Right cardiac atrium (tissue), 5 donors: ENCODE measurements at regions not wholly inside any gene's neighbourhood (a gene's known extent, or its start where the extent isn't known, plus 50 kb on each side); places are given as distances from the start of the nearest gene placed in this dataset.

Source experiments
- ATAC-seq, 2 donors: fragments of 200-7000 bp; cut with Tn5 transposase; one replicate each; pipeline versions ENCODE4 v1.8.0 to v1.9.1; 2020; ENCODE audit warnings: moderate library complexity in 2 of 2, mild to moderate bottlenecking in 1 of 2
- DNase-seq, 3 donors: peaks; one replicate each; pipeline ENCODE4 v3.0.0-alpha.2; 2020
- H3K27ac ChIP-seq: one replicate; pipeline ENCODE4 v1.5.1; 2013; ENCODE audit warnings: mild to moderate bottlenecking, low read length, control low read depth, moderate library complexity
- H3K27me3 ChIP-seq: one replicate; pipeline ENCODE4 v1.6.1; 2013; ENCODE audit not compliant: control insufficient read depth, insufficient read depth
- H3K4me1 ChIP-seq: one replicate; pipeline ENCODE4 v1.6.1; 2013; ENCODE audit warnings: low read length; ENCODE audit not compliant: control insufficient read depth, insufficient read depth
- H3K4me3 ChIP-seq: one replicate; pipeline ENCODE4 v1.5.1; 2013; ENCODE audit warnings: low read length, control low read depth
- H3K9me3 ChIP-seq: one replicate; pipeline ENCODE4 v1.6.1; 2013; ENCODE audit warnings: low read length; ENCODE audit not compliant: control insufficient read depth
- WGBS: extraction: QIAGEN DNeasy Blood & Tissue Kit; methylation state at CpG from one replicate; pipeline ENCODE4 v1.1.7; 2013; 5-methylcytosine and 5-hydroxymethylcytosine counted together
- intact Hi-C, 4 donors: fragments of 100-400 bp; cut with DNase I; formaldehyde crosslinking; loops; one replicate each; pipeline versions ENCODE4 v1.11.0 to v1.14.0; 2022 to 2023
- donor health status: healthy with polysubstance abuse.
- donor health status: DM: no; HTN: yes; CAD: no.
- donor health status: DM: no; HTN: no; CAD: no.
- donor health status: DM: no; HTN: yes; CAD: no; lungs with severe emphysema.
- donor health status: DM: yes; HTN: yes; CAD: no.

GRCh38 chr22:19626042-19626587 is 88.2 kb upstream of the SEPTIN5 start:
- Histone ChIP-seq H3K27ac (no peak overlapping the region), H3K4me3 (no peak overlapping the region), H3K9me3 (no peaks in the 10 kb centered on the region), H3K4me1 (peaks cover 4% of the 10 kb centered on the region), H3K27me3 (no peaks in the 10 kb centered on the region)
- ATAC-seq (no peak), DNase-seq (no peak)
- WGBS = 67% methylated on average over 7 of the region's 7 CpGs
- intact Hi-C loops = loop anchor here in 2 of 4 donors (10.0 kb wide), 2 partner anchors 71 to 471 kb away; partner anchors contain the start of gene GSC2 (in 1 of the 2)

GRCh38 chr22:19626666-19627065 is 87.6 kb upstream of the SEPTIN5 start:
- H3K4me3 ChIP-seq = no peak overlapping the region
- intact Hi-C loops = loop anchor here in 2 of 4 donors (10.0 kb wide), 2 partner anchors 72 to 472 kb away; partner anchors contain the start of gene GSC2 (in 1 of the 2)
- no peak overlapping the region for H3K27ac ChIP-seq
- DNase-seq (no peak), ATAC-seq (no peak)
- WGBS = 76% methylated on average over 4 of the region's 4 CpGs
- no peaks in the 10 kb centered on the region for H3K27me3 ChIP-seq
- no peaks in the 10 kb centered on the region for H3K9me3 ChIP-seq
- H3K4me1 ChIP-seq = peaks cover 4% of the 10 kb centered on the region

- DNase-seq = no peak
- no peaks in the 10 kb centered on the region for H3K4me1 ChIP-seq
- no peaks in the 10 kb centered on the region for H3K27me3 ChIP-seq
- H3K27ac ChIP-seq = no peak overlapping the region
- intact Hi-C loops = loop anchor here in 2 of 4 donors (10.0 kb wide), 2 partner anchors 73 to 473 kb away; partner anchors contain the start of gene GSC2 (in 1 of the 2)
- H3K4me3 ChIP-seq = no peak overlapping the region
- ATAC-seq = no peak
- 86% methylated on average over 11 of the region's 11 CpGs for WGBS
- H3K9me3 ChIP-seq = no peaks in the 10 kb centered on the region
Observed at GRCh38 chr22:19628038-19628776, 86.1 kb upstream of the SEPTIN5 start.

GRCh38 chr22:19629331-19629719 is 85.0 kb upstream of the SEPTIN5 start:
- intact Hi-C loops = loop anchor here in 2 of 4 donors (10.0 kb wide), 2 partner anchors 75 to 475 kb away; partner anchors contain the start of gene GSC2 (in 1 of the 2)
- Histone ChIP-seq H3K4me3 (no peak overlapping the region), H3K9me3 (no peaks in the 10 kb centered on the region), H3K27ac (no peak overlapping the region), H3K27me3 (no peaks in the 10 kb centered on the region), H3K4me1 (no peaks in the 10 kb centered on the region)
- ATAC-seq (peak in 1 of 2 donors; percentile 20), DNase-seq (no peak)
- WGBS = 69% methylated on average over 12 of the region's 12 CpGs

GRCh38 chr22:19629720-19630419 is 84.4 kb upstream of the SEPTIN5 start:
- no peaks in the 10 kb centered on the region for H3K4me1 ChIP-seq
- intact Hi-C loops = loop anchor here (5.0 to 10.0 kb wide), 6 partner anchors 75 to 485 kb away; partner anchors contain the start of genes ESS2 (in 1 of the 4) and GSC2 (in 1 of the 4)
- DNase-seq (peak; percentile 69 to 88 (median 86)), ATAC-seq (peak; percentile 76 to 88)
- no peak overlapping the region for H3K27ac ChIP-seq
- H3K27me3 ChIP-seq = no peaks in the 10 kb centered on the region
- H3K9me3 ChIP-seq = no peaks in the 10 kb centered on the region
- H3K4me3 ChIP-seq = no peak overlapping the region
- WGBS = 18% methylated on average over 13 of the region's 13 CpGs

GRCh38 chr22:19630614-19631013 is 83.7 kb upstream of the SEPTIN5 start:
- DNase-seq = no peak
- Histone ChIP-seq H3K4me1 (no peaks in the 10 kb centered on the region), H3K27me3 (no peaks in the 10 kb centered on the region), H3K9me3 (no peaks in the 10 kb centered on the region), H3K4me3 (no peak overlapping the region), H3K27ac (no peak overlapping the region)
- 79% methylated on average over 5 of the region's 5 CpGs for WGBS
- intact Hi-C loops = loop anchor here (5.0 to 10.0 kb wide), 4 partner anchors 133 to 486 kb away; partner anchors contain the start of gene ESS2 (in 1 of the 4)
- no peak for ATAC-seq

- H3K27ac ChIP-seq = no peak overlapping the region
- intact Hi-C loops = loop anchor here (5.0 to 10.0 kb wide), 4 partner anchors 135 to 487 kb away; partner anchors contain the start of gene ESS2 (in 1 of the 4)
- WGBS = 52% methylated on average over 19 of the region's 19 CpGs
- ATAC-seq (peak in 1 of 2 donors; percentile 41), DNase-seq (no peak)
- no peak overlapping the region for H3K4me3 ChIP-seq
- H3K27me3 ChIP-seq = no peaks in the 10 kb centered on the region
- no peaks in the 10 kb centered on the region for H3K9me3 ChIP-seq
- H3K4me1 ChIP-seq = no peaks in the 10 kb centered on the region
Observed at GRCh38 chr22:19631899-19632667, 82.2 kb upstream of the SEPTIN5 start.

GRCh38 chr22:19632668-19633148 is 81.6 kb upstream of the SEPTIN5 start:
- WGBS = 83% methylated on average over 17 of the region's 17 CpGs
- no peak for ATAC-seq
- no peaks in the 10 kb centered on the region for H3K9me3 ChIP-seq

GRCh38 chr22:19634226-19634975 is 79.9 kb upstream of the SEPTIN5 start:
- H3K4me1 ChIP-seq = no peaks in the 10 kb centered on the region
- DNase-seq = no peak
- no peak overlapping the region for H3K27ac ChIP-seq
- 86% methylated on average over 23 of the region's 23 CpGs for WGBS
- no peaks in the 10 kb centered on the region for H3K27me3 ChIP-seq
- ATAC-seq = no peak
- H3K4me3 ChIP-seq = no peak overlapping the region
- intact Hi-C loops = loop anchor here (5.0 to 10.0 kb wide), 4 partner anchors 137 to 490 kb away; partner anchors contain the start of gene ESS2 (in 1 of the 4)
- no peaks in the 10 kb centered on the region for H3K9me3 ChIP-seq

More at GRCh38 chr22:19632668-19633148, 81.6 kb upstream of the SEPTIN5 start:
- Histone ChIP-seq H3K4me1 (no peaks in the 10 kb centered on the region), H3K4me3 (no peak overlapping the region), H3K27me3 (no peaks in the 10 kb centered on the region), H3K27ac (no peak overlapping the region)
- intact Hi-C loops = loop anchor here (5.0 to 10.0 kb wide), 4 partner anchors 135 to 488 kb away; partner anchors contain the start of gene ESS2 (in 1 of the 4)
- DNase-seq = no peak
